GM18520 (cell line): ENCODE measurements at regions not wholly inside any gene's neighbourhood (a gene's known extent, or its start where the extent isn't known, plus 50 kb on each side); places are given as distances from the start of the nearest gene placed in this dataset.

Experiments used
- ATAC-seq: cut with Tn5 transposase; IDR thresholded peaks from one replicate; pipeline ENCODE4 v1.9.1; 2021; ENCODE audit not compliant: unreplicated experiment

GRCh38 chrX:97666890-97667289 lies 783.2 kb downstream of the RPA4 start:
- ATAC-seq: no peak

GRCh38 chrX:97668126-97668525 lies 784.4 kb downstream of the RPA4 start:
- ATAC-seq: no peak

- ATAC-seq: no peak
Observed at GRCh38 chrX:97672138-97672537, 788.4 kb downstream of the RPA4 start.

- ATAC-seq: no peak
Observed at GRCh38 chrX:97672608-97673007, 788.9 kb downstream of the RPA4 start.

- no peak for ATAC-seq
Observed at GRCh38 chrX:97673135-97673534, 789.4 kb downstream of the RPA4 start.

GRCh38 chrX:97682991-97683840 lies 799.5 kb downstream of the RPA4 start:
- no peak for ATAC-seq

GRCh38 chrX:97685753-97686152 lies 802.0 kb downstream of the RPA4 start:
- ATAC-seq: no peak

- no peak for ATAC-seq
Observed at GRCh38 chrX:97691901-97692455, 808.3 kb downstream of the RPA4 start.

- no peak for ATAC-seq
Observed at GRCh38 chrX:97692575-97692974, 808.9 kb downstream of the RPA4 start.

- ATAC-seq: no peak
Observed at GRCh38 chrX:97700547-97700946, 816.8 kb downstream of the RPA4 start.

- ATAC-seq: no peak
Observed at GRCh38 chrX:97704474-97704873, 820.8 kb downstream of the RPA4 start.

- ATAC-seq: no peak
Observed at GRCh38 chrX:97704881-97705280, 821.2 kb downstream of the RPA4 start.

GRCh38 chrX:97705936-97706335 lies 822.2 kb downstream of the RPA4 start:
- no peak for ATAC-seq

- no peak for ATAC-seq
Observed at GRCh38 chrX:97714072-97714471, 830.4 kb downstream of the RPA4 start.

- ATAC-seq: no peak
Observed at GRCh38 chrX:97728215-97728614, 844.5 kb downstream of the RPA4 start.

- ATAC-seq: no peak
Observed at GRCh38 chrX:97740044-97740443, 856.3 kb downstream of the RPA4 start.

- ATAC-seq: no peak
Observed at GRCh38 chrX:97740886-97741285, 857.2 kb downstream of the RPA4 start.

- no peak for ATAC-seq
Observed at GRCh38 chrX:97743014-97743413, 859.3 kb downstream of the RPA4 start.

- no peak for ATAC-seq
Observed at GRCh38 chrX:97747346-97747745, 863.6 kb downstream of the RPA4 start.

GRCh38 chrX:97751016-97751415 lies 867.3 kb downstream of the RPA4 start:
- ATAC-seq: no peak

GRCh38 chrX:97751735-97752134 lies 868.0 kb downstream of the RPA4 start:
- no peak for ATAC-seq

GRCh38 chrX:97756879-97757278 lies 873.2 kb downstream of the RPA4 start:
- ATAC-seq: no peak

- ATAC-seq: no peak
Observed at GRCh38 chrX:97763391-97763790, 879.7 kb downstream of the RPA4 start.
